H1 (cell line): ENCODE measurements at regions not wholly inside any gene's neighbourhood (a gene's known extent, or its start where the extent isn't known, plus 50 kb on each side); places are given as distances from the start of the nearest gene placed in this dataset.

ENCODE experiments used
- BACH1 ChIP-seq: IDR thresholded peaks from 2 replicates; pipeline ENCODE4 v1.6.1; 2012; ENCODE audit warnings: low read length, improper control_type of control experiment
- BCL11A ChIP-seq, 2 experiments: IDR thresholded peaks; one replicate each; pipeline ENCODE4 v1.6.1; 2011; ENCODE audit warnings: low read depth in 2 of 2, low read length in 2 of 2, mild to moderate bottlenecking in 2 of 2
- CBX5 ChIP-seq: fragments of 300-800, 300-1000 bp; sonication (generic); IDR thresholded peaks from 2 replicates; pipeline ENCODE4 v1.7.1; 2016; ENCODE audit warnings: antibody characterized with exemption, low read length, low read depth
- EP300 ChIP-seq, 2 experiments: IDR thresholded peaks; 1 replicate in 1 of 2; 2 replicates in 1 of 2; pipeline ENCODE4 v1.6.1; 2011 to 2012; ENCODE audit warnings: low read depth in 2 of 2, low read length in 2 of 2, mild to moderate bottlenecking in 2 of 2, borderline replicate concordance in 1 of 2, inconsistent platforms in 1 of 2, moderate library complexity in 1 of 2
- KDM4A ChIP-seq: IDR thresholded peaks from one replicate; pipeline ENCODE4 v1.7.1; 2012; ENCODE audit warnings: low read depth, mild to moderate bottlenecking, moderate library complexity, low read length, inconsistent platforms; ENCODE audit not compliant: severe bottlenecking
- KDM5A ChIP-seq: fragments of 200-600 bp; IDR thresholded peaks from 2 replicates; pipeline ENCODE4 v1.7.1; 2012; ENCODE audit warnings: mild to moderate bottlenecking, low read length, inconsistent platforms, mixed read lengths
- PHF8 ChIP-seq: fragments of 200-600 bp; sonication (generic); conservative IDR thresholded peaks from 2 replicates; pipeline ENCODE4 v1.7.1; 2012; ENCODE audit warnings: low read depth, mild to moderate bottlenecking, inconsistent platforms, low read length, moderate library complexity
- SIN3A ChIP-seq, 2 experiments: IDR thresholded peaks in 1 of 2; conservative IDR thresholded peaks in 1 of 2; 2 replicates each; pipeline ENCODE4 v1.6.1; 2011 to 2012; ENCODE audit warnings: low read length in 2 of 2, improper control_type of control experiment in 1 of 2, low read depth in 1 of 2, mild to moderate bottlenecking in 1 of 2
- SRF ChIP-seq: IDR thresholded peaks from 2 replicates; pipeline ENCODE4 v1.6.1; 2011; ENCODE audit warnings: mild to moderate bottlenecking, low read depth, low read length, moderate library complexity
- ZNF274 ChIP-seq: IDR thresholded peaks from 2 replicates; pipeline ENCODE4 v1.7.0; 2012; ENCODE audit warnings: low read length, borderline replicate concordance; ENCODE audit errors: extremely low read depth

DNA sequence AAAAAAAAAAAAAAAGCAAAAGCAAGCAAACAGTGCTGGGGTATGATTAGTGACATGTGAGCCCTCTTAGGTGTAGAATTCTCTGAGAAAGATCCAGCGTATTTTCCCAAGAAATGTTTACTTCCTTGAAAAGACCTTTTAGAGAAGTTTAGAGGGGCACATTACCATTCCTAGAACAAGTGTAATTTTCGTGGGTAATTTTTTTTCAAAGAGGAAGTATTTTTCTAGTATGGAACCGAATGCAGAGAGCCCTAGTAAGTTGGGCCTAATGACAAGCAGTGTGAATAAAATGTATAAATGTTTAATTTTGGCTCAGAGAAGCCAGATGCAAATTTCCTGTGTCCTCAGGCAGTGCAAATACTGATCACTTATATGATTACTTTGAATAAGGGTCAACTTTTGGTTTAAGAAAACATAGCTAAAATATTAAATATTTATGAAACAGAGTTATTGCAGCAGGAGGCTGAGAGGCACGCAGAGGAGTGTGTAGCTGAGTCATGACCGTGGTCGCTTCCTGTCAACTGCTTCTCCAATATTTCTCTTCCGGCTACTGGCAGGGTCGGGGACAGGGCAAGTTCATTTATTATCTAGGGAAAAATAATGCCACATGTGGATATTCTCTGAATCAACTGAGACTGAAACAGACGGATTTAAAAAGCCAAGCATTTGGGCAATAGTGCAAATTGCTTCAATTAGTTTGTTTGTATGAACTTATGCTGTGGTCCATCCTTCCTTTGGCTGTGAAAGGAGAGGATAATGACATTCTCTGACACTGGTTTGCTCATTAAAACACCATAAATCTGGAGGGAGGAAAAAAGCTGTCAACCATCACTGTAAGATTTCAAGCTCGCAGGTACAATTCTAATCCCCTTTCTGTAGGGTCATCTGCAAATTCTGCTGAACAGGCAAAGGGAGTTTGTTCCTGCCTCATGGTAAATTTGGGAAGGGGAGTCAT, 495.2 kb downstream of the GLRX3 start (continued):
- TF ChIP-seq SIN3A (conservative IDR thresholded peaks at IDR 0.05 in 1 of 2, IDR thresholded peaks at IDR 0.05 in 1 of 2; ENCODE audit: low read depth in 1 of 2, low read length in 2 of 2) (no peak), ZNF274 (no peak), KDM4A (no peak), BACH1 (no peak), PHF8 (no peak), SRF (no peak), CBX5 (no peak), EP300 (IDR thresholded peaks at IDR 0.05; ENCODE audit: borderline replicate concordance in 1 of 2, low read depth in 2 of 2, low read length in 2 of 2) (no peak), BCL11A (IDR thresholded peaks at IDR 0.05; ENCODE audit: low read depth in 2 of 2, low read length in 2 of 2) (no peak), KDM5A (no peak)
